Sigmoid colon (tissue), 4 donors: ENCODE measurements at regions not wholly inside any gene's neighbourhood (a gene's known extent, or its start where the extent isn't known, plus 50 kb on each side); places are given as distances from the start of the nearest gene placed in this dataset.

ENCODE experiments used
- CTCF ChIP-seq, 4 experiments: fragments of 450-650 bp in 3 of 4; fragments of 200-600 bp in 1 of 4; IDR thresholded peaks; one replicate each; pipeline ENCODE4 v1.5.1; 2016 to 2019; ENCODE audit warnings: antibody characterized with exemption in 4 of 4, mild to moderate bottlenecking in 3 of 4, moderate library complexity in 2 of 4
- POLR2A ChIP-seq, 2 donors: fragments of 450-650 bp; IDR thresholded peaks; one replicate each; pipeline ENCODE4 v1.6.1; 2016; ENCODE audit warnings: antibody characterized with exemption in 2 of 2, mild to moderate bottlenecking in 2 of 2, moderate library complexity in 2 of 2
- POLR2AphosphoS5 ChIP-seq, 4 donors: sonication (generic); formaldehyde crosslinking; IDR thresholded peaks; one replicate each; pipeline ENCODE4 v1.6.1; 2017; ENCODE audit warnings: antibody characterized with exemption in 4 of 4

GRCh38 chr12:127670796-127671195 lies 596.2 kb upstream of the TMEM132C start:
- TF ChIP-seq POLR2A (IDR thresholded peaks at IDR 0.05): no peak
- TF ChIP-seq CTCF (IDR thresholded peaks at IDR 0.05): no peak
- no peak for TF ChIP-seq POLR2AphosphoS5 (IDR thresholded peaks at IDR 0.05)
